Erythroblast (primary cell): ENCODE measurements at regions not wholly inside any gene's neighbourhood (a gene's known extent, or its start where the extent isn't known, plus 50 kb on each side); places are given as distances from the start of the nearest gene placed in this dataset.
A peak's percentile ranks its signal among the peaks of the same experiment; 100 is the strongest.
"Not testable (repeated sequence)": the region's sequence is repeated elsewhere in the genome, so short reads cannot be mapped to it uniquely, and the experiment has no call there.

Source experiments
- DNase-seq, 2 experiments: peaks; one replicate each; lab custom pipeline; 2025; lab: John Stamatoyannopoulos, UW
- GATA1 ChIP-seq: IDR thresholded peaks from 2 replicates; pipeline ENCODE4 v1.6.1; 2011; ENCODE audit warnings: low read depth, mild to moderate bottlenecking, control low read depth, low read length, moderate library complexity
- POLR2A ChIP-seq: IDR thresholded peaks from 2 replicates; pipeline ENCODE4 v1.6.1; 2011; ENCODE audit warnings: mild to moderate bottlenecking, low read length

DNA sequence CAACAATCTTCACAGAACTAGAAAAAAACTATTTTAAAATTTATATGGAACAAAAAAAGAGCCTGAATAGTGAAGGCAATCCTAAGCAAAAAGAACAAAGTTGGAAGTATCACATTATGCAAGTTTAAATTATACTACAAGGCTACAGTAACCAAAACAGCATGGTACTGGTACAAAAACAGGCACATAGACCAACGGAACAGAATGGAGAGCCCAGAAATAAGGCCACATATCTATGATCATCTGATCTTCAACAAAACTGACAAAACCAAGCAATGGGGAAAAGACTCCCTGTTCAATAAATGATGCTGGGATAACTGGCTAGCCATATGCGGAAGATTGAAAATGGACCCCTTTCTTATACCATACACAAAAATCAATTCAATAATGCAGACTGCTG is 74.4 kb upstream of the RTN4 start:
- not testable (repeated sequence) for DNase-seq

DNA sequence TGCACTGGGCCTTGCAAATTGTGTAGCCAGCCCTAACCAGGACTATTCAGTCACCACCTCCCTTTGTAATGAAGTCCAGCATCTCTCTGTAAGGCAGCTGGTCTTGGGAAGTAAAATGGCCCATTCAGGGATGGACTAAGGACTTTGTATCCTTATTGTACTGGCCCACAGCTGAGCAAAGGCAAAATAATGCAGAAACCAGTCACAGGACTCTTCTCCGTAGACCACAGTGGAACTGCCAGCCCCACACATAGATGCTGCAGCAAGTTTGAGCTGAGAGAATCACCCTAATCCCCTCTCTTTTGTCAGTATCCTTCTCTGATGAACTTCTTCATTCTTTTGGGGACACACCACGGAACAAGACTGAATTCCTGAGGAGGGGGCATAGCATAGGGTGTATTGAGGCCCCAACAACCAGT is 73.6 kb upstream of the RTN4 start:
- no peak for DNase-seq

DNA sequence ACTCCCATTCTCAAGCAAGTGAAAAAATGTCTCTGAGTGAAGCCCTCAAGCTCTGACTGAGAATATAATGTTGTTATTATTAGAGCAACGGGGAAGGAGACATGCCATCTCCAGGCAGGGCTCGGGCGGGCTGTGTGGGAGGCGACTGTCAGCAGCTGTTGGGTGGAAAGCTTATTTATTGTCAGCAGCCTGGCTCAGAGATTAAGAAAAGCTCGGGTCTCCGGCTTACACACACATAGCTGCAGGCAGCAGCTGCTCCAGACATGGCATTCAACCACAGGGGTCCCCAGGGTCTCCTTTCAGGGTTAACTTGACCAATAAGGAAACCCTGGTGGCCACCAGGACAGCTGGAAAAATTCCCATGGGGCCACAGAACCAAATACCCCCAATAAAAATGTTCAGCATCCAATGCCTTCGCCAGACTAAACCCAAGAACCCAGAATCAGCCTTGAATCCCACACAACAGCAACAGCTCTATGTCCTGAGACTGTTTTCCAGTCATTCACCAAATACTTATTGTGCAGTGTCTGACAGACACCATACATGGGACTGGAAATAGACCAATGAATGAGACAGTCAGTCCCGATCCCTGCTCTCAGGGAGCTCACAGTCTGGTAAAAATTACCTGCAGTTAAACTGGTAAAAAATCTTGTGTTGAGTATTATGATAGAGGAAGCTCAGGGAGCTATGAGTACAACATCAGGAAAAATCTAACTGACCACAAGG is 70.5 kb upstream of the RTN4 start:
- TF ChIP-seq GATA1, result no peak
- TF ChIP-seq POLR2A, result peak; percentile 72
- DNase-seq, result peak; percentile 84 to 88

More for the DNA sequence above, 73.6 kb upstream of the RTN4 start:
- TF ChIP-seq POLR2A (no peak), GATA1 (no peak)

DNA sequence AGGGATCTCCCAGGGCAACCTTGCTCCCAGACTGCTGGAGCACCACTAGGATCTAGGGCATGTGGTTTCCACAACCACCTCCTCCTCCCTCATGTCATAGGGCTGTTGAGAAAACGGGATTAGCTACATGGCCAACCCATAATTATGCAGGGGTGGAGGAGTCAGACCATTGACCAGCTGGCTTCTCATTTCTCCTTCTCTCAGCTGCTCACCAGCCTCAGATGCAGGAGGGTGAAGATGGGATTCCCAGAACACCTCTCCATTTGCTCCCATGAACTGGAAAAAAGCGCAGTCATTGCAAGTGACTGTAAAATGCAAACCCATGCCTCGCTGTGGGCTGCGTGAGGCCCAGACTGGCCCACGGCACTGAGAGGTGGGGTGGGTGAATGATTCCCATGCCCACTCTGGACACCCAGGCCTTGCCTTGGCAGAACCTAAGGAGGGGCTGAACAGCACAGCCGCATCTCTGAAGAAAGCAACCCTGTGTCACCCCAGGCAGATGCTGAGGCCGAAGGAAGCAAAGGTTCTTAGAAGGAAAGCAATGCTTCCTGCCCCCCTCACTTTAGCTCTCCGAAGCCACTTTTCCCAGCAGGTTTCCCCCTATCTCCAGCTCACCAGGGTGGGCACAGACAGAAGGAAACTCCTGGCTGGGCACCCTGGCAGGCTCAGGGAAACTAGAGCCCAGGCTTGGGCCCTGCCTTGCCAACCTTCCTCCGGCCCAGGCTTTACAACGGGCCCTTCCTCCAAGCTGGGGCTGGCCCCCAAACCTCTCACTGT is 69.6 kb upstream of the RTN4 start:
- peak in 1 of 2 experiments; percentile 48 for DNase-seq
- TF ChIP-seq POLR2A, result no peak
- TF ChIP-seq GATA1, result no peak

DNA sequence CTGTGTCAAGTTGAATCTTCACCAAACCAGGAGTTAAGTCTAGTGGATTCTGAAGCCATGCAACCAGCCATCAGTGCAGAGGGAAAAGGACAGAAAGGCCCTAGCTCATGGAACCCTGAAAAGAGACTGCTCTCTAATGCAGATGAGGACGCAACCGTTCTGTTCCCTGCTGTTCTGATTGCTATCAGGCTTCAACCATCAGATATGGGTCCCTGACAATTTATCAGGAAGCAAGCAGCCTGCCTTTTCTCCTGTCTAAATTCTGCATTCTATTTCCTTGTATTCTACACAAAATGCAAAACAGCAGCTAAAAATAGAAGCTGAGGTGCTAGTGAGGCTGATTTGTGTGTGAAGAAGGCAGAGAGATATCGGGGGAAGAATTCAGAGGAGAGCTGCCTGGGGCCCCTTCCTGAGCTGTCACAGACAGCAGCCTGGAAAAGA is 68.4 kb upstream of the RTN4 start:
- no peak for TF ChIP-seq POLR2A
- TF ChIP-seq GATA1, result no peak
- peak; percentile 43 to 63 for DNase-seq

DNA sequence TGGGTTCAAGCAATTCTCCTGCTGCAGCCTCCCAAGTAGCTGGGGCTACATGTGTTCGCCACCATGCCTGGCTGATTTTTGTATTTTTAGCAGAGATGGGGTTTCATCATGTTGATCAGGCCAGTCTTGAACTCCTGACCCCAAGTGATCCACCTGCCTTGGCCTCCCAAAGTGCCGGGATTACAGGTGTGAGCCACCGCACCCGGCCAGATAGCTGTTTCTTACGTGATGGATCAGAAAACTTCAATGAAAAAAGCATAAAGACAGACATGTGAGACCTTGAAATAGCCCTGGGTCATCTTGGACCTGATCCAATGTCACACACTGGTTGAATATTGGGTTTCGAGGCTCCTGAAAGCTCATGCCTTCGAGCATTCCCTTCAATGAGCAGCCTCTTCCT is 66.7 kb upstream of the RTN4 start:
- TF ChIP-seq POLR2A (no peak), GATA1 (no peak)
- DNase-seq, result peak; percentile 38 to 47

DNA sequence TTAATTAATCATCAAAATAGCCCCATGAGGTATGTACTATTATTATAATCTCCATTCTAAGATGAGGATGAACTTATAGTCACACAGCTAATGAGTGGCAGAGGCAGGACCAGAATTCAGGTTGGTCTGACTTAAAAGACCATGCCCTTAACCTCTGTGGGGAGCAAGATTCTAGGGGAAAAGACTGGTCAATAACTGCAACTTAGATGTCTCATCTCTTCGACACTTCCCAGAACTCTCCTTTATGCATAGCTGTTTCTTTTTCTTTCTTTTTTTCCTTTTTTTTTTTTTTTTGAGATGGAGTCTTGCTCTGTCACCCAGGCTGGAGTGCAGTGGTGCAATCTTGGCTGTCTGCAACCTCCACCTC is 66.3 kb upstream of the RTN4 start:
- TF ChIP-seq POLR2A (no peak), GATA1 (no peak)
- peak; percentile 37 to 67 for DNase-seq

DNA sequence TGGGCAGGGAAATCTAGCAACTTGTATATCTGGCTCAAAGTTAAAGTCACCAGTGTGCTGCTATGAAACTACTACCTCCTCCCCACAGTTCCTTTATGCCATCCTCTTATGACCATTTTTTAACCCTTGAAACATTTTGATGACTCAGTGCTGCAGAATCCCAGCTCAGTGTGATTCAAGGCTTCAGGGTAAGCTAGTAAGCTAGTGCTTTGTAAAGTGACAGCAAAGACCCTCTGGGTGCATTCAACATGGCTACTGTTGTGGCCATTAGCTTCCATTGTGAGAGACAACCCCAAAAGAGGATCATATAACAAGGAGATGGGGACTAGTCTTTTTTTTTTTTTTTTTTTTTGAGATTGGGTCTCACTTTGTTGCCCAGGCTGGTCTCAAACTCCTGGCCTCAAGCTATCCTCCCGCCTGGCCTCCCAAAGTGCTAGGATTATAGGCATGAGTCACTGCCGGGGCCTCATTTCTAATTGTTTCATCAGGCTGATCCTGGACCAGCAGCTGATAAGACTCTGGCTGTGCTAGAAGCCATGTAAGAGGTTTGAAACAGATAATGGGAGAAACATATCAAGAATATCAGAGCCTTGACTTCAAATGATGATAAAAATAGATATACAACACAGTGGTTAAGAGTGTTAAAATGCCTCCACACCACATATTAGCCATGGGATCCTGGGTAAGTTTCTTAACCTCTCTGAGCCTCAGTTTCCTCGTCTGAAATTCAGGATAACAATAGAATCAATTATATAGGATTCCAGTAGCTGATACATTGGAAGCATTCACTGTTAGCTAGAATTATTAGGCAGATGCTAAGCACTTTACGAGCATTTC is 65.7 kb upstream of the RTN4 start:
- peak; percentile 92 to 93 for DNase-seq
- TF ChIP-seq GATA1 (peak; percentile 26), POLR2A (no peak)

DNA sequence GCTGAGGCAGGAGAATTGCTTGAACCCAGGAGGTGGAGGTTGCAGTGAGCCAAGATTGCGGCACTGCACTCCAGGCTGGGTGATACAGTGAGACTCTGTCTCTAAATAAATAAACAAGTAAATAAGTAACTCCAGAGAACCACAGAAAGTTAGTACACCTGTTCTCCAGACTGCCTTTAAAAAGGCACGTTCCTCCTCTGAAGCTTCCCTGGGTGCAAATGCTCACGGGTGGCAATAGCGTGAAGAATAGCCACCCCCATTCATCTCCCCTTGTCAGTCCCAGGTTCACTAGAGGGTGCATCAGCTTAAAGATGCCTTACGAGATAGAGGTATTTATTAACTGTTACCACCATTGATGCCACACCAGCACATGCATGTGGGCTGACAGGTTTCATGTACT is 64.3 kb upstream of the RTN4 start:
- peak in 1 of 2 experiments; percentile 44 for DNase-seq
- TF ChIP-seq POLR2A (no peak), GATA1 (no peak)

DNA sequence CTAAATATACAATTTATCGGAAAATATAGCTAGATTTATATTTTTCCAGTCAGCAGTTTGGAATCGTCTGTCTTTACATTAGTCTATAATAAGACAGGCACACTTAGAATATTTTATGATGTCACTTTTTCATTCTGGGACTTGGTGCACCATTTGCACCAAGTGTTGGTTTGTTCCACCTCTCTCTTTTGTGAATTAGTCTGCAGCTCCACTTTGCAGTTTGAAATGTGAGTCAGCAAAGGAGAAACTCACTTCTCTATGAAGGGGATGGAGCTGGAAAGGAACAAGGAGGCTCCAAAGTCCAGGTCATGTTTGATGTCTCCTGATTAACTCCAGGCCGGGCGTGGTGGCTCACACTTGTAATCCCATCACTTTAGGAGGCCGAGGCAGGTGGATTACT is 63.8 kb upstream of the RTN4 start:
- peak in 1 of 2 experiments; percentile 31 for DNase-seq
- TF ChIP-seq POLR2A (no peak), GATA1 (no peak)

DNA sequence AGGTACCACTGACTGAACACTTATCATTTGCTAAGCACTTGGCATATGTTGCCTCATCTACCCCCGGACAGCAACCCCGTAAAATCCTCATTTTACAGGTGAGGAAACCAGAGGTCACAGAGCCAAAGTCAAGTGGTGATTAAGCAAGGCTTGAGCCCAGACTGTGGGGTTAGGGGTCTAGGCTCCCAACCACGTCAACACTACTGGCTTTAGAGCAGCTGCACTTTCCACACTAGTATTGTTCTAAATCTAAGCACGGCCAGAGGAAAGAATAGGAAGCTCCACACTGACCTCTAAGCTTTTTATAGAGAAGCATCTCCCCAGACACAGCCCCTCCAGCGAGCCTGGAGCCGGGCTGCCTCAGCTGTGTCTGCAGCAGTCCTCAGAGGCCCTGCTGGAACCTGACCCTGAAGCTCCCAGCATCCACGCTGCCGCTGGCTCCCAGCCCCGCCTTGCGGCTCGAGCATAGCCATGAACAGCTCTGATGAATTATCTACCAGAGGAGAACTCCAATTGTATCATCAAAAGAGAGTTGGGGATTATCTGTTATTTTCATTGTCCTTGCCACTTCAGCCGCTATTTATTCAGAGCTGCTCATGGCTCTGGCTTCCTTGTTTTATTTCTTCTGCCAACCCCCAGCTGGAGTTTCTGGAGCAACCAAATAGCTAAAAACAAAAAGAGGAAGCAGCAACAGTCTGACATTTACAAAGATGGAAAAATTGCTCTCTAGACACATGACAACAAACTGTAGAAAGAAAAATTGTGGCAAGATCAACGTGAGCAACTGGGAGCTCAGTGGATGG is 62.2 kb upstream of the RTN4 start:
- peak; percentile 59 to 61 for DNase-seq
- TF ChIP-seq GATA1 (no peak), POLR2A (peak; percentile 3)

DNA sequence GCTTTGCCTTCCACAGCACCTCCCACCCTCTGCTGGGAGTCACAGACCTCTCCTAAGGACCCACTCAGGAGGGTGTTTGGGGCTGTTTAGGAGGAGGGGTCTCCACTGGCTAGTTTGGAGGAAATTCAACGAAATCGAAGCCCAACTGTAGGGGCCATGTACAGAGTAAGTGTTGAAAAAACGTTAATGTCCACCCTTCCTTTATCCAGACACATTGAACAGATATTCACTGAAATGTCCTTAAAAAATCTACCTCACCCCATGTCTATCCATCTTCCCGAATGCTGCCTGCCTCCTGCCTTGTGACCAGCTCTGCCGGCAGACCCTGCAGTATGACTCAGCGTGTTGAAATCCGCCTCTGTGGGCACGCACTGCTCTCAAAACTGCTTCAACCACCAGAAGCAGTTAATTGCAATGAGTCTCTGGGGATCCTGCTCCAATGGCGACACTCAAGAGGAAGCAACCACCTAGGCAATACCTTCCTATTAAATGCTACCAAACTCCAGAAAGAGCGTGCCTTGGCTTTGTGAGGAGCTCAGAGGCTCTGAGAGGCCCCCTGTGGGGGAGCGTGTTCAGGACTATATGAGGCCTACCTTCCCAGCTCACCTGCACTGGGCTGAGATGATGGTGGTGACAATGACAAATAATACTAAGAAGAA is 61.4 kb upstream of the RTN4 start:
- TF ChIP-seq POLR2A (peak; percentile 39), GATA1 (no peak)
- DNase-seq, result peak; percentile 86 to 91

DNA sequence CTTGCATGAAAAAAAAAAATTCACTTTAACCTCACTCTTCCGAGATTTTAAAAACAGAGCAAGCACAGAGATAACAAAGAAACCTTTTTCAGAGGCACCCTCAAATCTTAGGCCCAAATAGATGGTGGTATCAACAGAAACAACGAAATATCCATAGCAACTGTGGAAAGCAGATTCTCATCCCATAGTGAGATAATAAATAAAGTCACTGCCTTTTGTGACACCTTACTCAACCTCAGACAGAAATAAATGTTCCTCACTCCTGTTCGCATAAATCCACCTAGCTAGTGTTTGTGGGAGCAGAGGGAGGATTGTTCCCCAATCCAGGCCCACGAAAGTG is 60.9 kb upstream of the RTN4 start:
- TF ChIP-seq GATA1, result no peak
- no peak for TF ChIP-seq POLR2A

More for the DNA sequence above, 60.9 kb upstream of the RTN4 start:
- peak in 1 of 2 experiments; percentile 53 for DNase-seq
